Amniotic stem cell (primary cell): ENCODE measurements at regions not wholly inside any gene's neighbourhood (a gene's known extent, or its start where the extent isn't known, plus 50 kb on each side); places are given as distances from the start of the nearest gene placed in this dataset.
"Not testable (repeated sequence)": the region's sequence is repeated elsewhere in the genome, so short reads cannot be mapped to it uniquely, and the experiment has no call there.

Experiments
- DNase-seq: peaks from one replicate; lab custom pipeline; 2025; lab: John Stamatoyannopoulos, UW

DNA sequence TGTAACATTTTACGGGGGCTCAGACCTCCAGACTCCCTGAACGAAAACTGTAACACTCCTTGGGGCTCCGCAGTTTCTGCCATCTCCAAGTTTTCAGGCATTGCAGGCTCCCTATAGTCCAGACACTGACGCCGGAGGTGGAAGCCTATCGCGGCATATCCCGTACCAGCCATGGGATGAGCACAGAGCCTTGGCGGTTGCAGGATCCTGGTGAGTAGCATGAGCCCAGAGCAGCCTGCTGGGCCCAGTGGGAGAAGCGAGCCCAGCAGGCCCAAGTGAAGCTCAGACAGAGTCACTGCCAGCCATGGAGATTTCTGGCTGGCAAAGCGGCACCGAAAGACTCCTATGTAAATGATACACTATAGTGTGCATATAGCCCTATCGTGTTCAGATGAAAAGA lies 446.8 kb downstream of the COL11A1 start:
- no peak for DNase-seq

DNA sequence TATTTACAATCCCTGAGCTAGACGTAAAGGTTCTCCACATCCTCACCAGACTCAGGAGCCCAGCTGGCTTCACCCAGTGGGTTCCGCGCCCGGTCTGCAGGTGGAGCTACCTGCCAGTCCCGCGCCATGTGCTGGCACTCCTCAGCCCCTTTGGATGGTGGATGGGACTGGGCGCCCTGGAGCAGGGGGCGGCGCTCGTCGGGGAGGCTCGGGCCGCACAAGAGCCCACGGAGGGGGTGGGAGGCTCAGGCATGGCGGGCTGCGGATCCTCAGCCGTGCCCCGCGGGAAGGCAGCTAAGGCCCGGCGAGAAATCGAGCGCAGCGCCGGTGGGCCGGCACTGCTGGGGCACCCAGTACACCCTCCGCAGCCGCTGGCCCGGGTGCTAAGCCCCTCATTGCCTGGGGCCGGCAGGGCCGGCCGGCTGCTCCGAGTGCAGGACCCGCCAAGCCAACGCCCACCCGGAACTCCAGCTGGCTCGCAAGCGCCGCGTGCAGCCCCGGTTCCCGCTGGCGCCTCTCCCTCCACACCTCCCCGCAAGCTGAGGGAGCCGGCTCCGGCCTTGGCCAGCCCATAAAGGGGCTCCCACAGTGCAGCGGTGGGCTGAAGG lies 448.3 kb downstream of the COL11A1 start:
- not testable (repeated sequence) for DNase-seq

DNA sequence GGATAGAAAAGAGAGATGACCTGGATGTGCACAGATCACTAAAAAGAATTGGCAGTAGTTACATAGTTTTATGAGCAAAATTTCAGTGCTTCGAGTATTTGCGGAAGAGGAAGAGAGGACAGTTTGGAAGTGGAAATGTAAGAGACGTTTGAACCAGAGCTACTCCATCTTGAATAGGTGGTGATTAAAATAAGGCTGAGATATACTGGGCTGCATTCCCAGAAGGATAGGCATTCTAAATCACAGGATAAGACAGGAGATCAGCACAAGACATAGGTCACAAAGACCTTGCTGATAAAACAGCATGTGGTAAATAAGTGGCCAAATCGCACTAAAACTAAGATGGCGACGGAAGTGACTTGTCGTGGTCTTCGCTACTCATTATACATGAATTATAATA lies 453.3 kb downstream of the COL11A1 start:
- no peak for DNase-seq

DNA sequence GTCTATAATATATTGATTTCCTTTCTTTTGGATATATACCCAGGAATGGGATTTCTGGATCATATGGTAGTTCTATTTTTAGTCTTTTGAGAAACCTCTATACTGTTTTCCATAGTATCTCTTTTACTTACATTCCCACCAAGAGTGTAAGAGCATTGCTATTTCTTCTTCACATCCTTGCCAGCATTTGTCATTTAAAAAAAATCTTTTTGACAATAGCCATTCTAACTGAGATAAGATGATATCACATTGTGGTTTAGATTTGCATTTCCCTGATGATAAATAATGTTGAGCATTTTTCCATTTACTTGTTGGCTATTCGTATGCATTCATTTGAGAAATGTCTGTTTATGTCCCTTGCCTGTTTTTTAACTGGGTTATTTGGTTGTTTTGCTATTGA lies 467.4 kb downstream of the COL11A1 start:
- DNase-seq = no peak

GRCh38 chr1:102640312-102640711 lies 468.0 kb downstream of the COL11A1 start:
- DNase-seq = no peak

DNA sequence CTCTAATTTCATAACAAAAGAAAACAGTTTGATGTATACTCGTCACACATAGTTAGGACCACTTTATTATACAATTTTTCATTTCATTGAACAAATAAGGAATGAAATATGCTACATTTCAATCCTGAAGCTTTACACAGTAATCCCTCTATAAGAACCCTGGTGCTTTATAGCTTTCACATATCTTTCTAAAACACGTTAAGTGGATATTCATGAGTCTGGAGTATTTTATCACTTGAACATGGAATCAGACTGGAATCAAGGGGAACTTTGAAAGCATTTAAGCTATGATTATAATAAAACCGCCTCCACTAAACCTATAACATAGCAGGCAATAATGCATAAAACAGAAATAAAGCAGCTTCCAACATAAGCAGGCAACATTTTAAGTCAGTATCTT lies 476.6 kb downstream of the COL11A1 start:
- no peak for DNase-seq

DNA sequence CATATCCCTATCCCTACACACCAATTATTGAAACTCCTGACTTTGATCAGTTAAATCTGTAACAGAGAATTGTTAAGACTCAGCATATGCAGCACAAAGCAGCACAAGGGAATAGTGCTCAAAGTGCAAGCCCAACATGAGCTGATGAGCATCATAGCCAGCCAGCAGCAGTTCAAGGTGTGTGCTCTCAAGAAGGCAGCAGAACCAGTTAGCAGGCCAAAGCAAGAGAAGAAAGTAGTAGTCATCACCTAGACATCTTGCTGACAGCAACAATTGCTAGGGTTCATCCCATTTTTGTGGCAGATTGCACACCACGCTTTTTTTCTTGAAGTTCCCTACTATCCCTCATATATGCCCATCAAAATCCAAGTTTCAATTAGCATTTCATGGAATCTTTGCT lies 478.3 kb downstream of the COL11A1 start:
- no peak for DNase-seq

- no peak for DNase-seq
Measured at GRCh38 chr1:102628109-102628613, 480.2 kb downstream of the COL11A1 start.

DNA sequence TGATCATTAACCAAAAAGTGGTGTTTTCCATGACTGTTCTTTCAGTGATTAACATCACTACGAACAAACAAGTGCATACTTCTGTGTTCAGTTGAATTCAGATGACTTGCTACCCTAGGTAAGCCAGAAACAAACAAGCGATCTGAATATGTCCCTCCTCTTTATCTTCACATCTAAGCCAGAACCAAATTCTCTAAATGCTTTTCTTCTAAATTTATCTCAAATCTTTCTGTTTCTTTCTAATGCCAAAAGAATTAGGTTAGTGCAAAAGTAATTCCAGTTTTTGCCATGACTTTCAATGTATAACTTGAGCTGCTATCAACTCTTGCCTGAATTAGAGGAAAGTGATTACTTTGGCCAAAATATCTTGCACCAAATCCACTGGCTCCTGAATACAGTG lies 481.2 kb downstream of the COL11A1 start:
- no peak for DNase-seq

DNA sequence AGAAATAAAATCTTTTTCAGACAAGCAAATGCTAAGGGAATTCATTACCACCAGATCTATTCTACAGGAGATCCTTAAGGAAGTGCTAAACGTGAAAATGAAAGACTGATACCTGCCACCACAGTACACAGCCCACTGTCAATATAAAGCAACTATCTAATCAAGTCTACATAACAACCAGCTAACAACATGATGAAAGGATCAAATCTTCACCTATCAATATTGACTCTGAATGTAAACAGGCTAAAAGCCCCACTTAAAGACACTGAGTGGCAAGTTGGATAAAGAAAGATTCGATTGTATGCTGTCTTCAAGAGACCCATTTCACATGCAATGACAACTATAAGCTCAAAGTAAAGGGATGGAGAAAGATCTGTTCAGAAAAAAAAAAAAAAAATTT lies 492.4 kb downstream of the COL11A1 start:
- DNase-seq = no peak

DNA sequence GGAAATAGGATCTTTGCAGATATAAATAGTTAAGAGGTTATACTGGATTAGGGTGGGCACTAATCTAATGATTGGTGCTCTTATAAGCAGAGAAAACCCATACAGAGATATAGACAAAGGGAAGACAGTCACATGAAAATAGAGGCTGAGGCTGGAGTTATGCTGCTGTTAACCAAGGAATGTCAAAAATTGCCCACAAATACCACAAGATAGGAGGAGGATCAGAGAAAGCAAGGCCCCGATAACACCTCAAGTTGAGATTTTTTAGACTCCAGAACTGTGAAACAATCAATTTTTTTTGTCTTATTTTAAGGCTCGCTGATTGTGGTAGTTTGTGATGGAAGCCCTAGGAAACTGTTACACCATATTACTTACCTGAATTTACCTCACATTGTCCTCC lies 513.2 kb downstream of the COL11A1 start:
- no peak for DNase-seq

GRCh38 chr1:102593276-102593675 lies 515.0 kb downstream of the COL11A1 start:
- no peak for DNase-seq

GRCh38 chr1:102588536-102588935 lies 519.8 kb downstream of the COL11A1 start:
- no peak for DNase-seq

DNA sequence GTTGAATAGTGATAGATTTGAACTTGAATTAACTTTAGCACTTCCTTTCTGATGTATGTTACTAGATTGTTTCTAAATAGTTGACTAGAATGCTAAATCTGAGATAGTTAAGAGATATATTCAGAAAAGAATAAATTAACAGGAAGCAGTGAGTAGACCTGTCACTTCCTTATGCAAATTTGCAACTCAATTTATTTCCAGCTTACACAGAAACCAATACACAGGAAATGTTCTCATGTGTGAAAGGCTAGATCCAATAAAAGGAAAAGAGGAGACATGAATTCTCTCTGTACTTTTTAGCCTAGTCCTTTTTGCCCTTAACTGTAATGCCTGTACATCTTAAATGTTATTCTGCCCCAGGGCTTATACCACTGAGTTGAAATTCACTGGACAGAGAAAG lies 522.3 kb downstream of the COL11A1 start:
- no peak for DNase-seq

- no peak for DNase-seq
Measured at GRCh38 chr1:102580806-102581205, 527.5 kb downstream of the COL11A1 start.

GRCh38 chr1:102578804-102579203 lies 529.5 kb downstream of the COL11A1 start:
- peak; percentile 8 for DNase-seq

DNA sequence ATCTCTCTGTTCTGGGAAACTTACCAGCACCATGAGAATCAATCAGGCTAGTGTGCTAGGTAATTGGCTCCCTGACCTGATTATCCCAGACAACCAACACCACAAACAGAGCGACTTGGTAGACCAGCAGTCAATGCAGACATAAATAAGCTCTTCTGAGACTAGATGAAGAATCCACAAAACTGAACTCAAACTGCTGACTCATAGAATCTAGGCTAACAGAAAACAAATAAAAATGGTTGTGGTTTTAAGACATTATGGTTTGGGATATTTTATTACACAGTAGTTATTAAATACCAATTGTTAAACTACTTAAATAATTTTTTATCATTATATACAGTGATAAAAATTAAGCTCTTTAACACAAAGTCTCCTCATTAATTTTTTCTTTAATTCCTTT lies 535.7 kb downstream of the COL11A1 start:
- DNase-seq = no peak

- no peak for DNase-seq
Measured at GRCh38 chr1:102566182-102566581, 542.1 kb downstream of the COL11A1 start.

- no peak for DNase-seq
Measured at GRCh38 chr1:102562380-102562779, 545.9 kb downstream of the COL11A1 start.

DNA sequence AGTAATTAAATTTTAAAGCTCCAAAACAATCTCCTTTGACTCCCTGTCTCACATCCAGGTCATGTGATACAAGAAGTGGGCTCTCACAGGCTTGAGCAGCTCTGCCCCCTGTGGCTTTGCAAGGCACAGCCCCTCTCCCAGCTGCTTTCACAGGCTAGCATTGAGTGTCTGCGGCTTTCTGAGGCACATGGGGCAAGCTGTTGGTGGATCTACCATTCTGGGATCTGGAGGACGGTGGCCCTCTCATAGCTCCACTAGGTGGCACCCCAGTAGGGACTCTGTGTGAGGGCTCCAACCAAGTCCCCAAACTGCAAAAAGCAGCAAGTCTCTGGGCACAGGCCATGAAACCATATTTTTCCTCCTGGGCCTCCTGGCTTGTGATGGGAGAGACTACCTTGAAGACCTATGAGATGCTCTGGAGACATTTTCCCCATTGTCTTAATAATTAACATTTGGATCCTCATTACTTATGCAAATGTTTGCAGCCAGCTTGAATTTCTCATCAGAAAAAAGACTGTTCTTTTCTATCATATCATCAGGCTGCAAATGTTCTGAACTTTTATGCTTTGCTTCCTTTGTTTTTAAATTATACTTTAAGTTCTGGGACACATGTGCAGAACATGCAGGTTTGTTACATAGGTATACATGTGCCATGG lies 554.1 kb upstream of the OLFM3 start:
- DNase-seq = no peak

DNA sequence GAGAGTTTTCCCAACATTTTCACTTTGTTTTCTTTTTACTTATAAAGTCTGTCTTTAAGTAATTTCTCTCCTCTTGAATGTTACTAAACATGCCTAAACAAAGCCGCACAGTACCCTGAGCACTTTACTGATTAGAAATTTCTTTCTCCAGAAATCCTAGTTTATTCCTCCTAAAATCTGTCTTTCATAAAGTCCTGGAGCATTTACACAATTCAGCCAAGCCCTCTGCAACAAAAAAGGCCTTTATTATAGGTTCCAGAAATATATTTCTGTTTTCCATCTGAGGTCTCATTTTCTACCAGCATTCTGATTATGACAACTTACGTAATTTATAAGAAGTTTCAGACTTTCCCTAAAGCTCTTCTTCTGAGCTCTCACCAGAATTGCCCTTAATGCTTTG lies 549.5 kb upstream of the OLFM3 start:
- no peak for DNase-seq

DNA sequence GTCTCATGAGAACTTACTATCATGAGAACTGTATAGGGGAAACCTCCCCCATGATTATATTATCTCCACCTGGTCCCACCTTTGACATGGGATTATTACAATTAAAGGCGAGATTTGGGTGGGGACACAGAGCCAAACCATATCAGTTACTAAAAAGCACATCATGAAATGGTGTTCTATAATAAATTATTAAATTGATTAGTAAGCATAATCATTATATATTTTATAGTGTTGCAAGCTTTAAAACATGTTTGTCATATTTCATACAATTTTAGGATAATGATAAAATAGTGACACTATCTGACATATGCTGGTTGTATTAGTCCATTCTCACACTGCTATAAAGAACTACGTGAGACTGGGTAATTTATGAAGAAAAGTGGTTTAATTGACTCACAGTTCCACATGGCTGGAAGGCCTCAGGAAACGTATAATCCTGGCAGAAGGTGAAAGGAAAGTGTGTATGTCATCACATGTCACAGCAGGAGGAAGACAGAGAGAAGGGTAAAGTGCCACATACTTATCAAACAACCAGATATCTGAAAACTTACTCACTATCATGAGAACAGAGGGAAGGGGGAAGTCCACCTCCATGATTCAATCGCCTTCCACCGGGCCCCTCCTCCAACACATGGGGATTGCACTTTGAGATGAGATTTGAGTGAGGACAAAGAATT lies 539.2 kb upstream of the OLFM3 start:
- no peak for DNase-seq

DNA sequence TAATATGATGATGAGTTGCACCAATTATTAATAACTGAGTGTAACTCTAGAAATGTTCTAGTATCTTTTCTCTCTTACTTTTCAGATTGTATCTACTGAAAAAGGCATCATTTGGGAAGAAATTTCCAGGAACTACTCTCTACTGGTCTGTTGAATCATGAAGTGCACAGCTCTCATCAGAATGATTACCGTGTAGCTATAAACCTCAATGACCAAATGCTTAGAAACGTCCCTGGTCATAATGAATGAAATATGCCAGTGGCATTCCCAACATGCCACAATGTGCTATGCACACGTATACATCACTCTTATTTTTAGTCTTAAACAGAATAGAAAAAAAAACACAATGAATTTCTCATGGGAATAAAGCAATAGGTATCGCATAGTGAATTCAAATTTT lies 534.3 kb upstream of the OLFM3 start:
- DNase-seq = no peak
